Neural progenitor cell (in vitro differentiated cells): ENCODE measurements at regions not wholly inside any gene's neighbourhood (a gene's known extent, or its start where the extent isn't known, plus 50 kb on each side); places are given as distances from the start of the nearest gene placed in this dataset.

Experiments
- DNase-seq: peaks from one replicate; pipeline ENCODE4 v3.0.0-alpha.2; 2016; ENCODE audit warnings: low spot score
- H2AFZ ChIP-seq: fragments of 200-600 bp; sonication (generic); replicated peaks from 2 replicates; pipeline ENCODE4 v1.6.1; 2016; ENCODE audit warnings: antibody characterized with exemption
- H3F3A ChIP-seq: fragments of 200-600 bp; sonication (generic); 2 replicates; pipeline ENCODE4 v1.6.1; 2016; ENCODE audit warnings: antibody characterized with exemption, low read depth
- H3K27ac ChIP-seq: fragments of 200-600 bp; sonication (generic); 2 replicates; pipeline ENCODE4 v1.5.1; 2016; ENCODE audit warnings: mild to moderate bottlenecking
- H3K27me3 ChIP-seq: fragments of 200-600 bp; sonication (generic); 2 replicates; pipeline ENCODE4 v1.6.1; 2016; ENCODE audit warnings: mild to moderate bottlenecking, moderate library complexity
- H3K36me3 ChIP-seq: fragments of 200-600 bp; sonication (generic); 2 replicates; pipeline ENCODE4 v1.5.1; 2016
- H3K4me1 ChIP-seq: fragments of 200-600 bp; sonication (generic); 2 replicates; pipeline ENCODE4 v1.6.1; 2016; ENCODE audit warnings: mixed run types
- H3K4me2 ChIP-seq: fragments of 200-600 bp; sonication (generic); 2 replicates; pipeline ENCODE4 v1.6.1; 2016
- H3K4me3 ChIP-seq: fragments of 200-600 bp; sonication (generic); 2 replicates; pipeline ENCODE4 v1.5.1; 2016
- H3K79me2 ChIP-seq: fragments of 200-600 bp; sonication (generic); 2 replicates; pipeline ENCODE4 v1.6.1; 2016; ENCODE audit warnings: low read depth
- H3K9ac ChIP-seq: fragments of 200-600 bp; sonication (generic); 2 replicates; pipeline ENCODE4 v1.6.1; 2016
- H3K9me3 ChIP-seq: fragments of 200-600 bp; sonication (generic); 2 replicates; pipeline ENCODE4 v1.5.1; 2016; ENCODE audit warnings: low read depth
- H4K20me1 ChIP-seq: fragments of 200-600 bp; sonication (generic); 2 replicates; pipeline ENCODE4 v1.6.1; 2016; ENCODE audit warnings: low read depth
- H3K27ac Mint-ChIP-seq: 3 replicates; pipeline ENCODE4 v1.8.0; 2021; ENCODE audit warnings: mixed read lengths
- H3K27me3 Mint-ChIP-seq: 2 replicates; pipeline ENCODE4 v1.8.0; 2022; ENCODE audit warnings: low read depth, mild to moderate bottlenecking, inconsistent platforms, moderate library complexity, mixed read lengths; ENCODE audit not compliant: insufficient read depth
- H3K36me3 Mint-ChIP-seq: 3 replicates; pipeline ENCODE4 v1.8.0; 2021; ENCODE audit warnings: mixed read lengths
- H3K4me1 Mint-ChIP-seq: 3 replicates; pipeline ENCODE4 v1.8.0; 2021; ENCODE audit warnings: mixed read lengths
- H3K4me3 Mint-ChIP-seq: 3 replicates; pipeline ENCODE4 v1.8.0; 2021; ENCODE audit warnings: mild to moderate bottlenecking, moderate library complexity, mixed read lengths
- H3K9me3 Mint-ChIP-seq: 3 replicates; pipeline ENCODE4 v1.8.0; 2020; ENCODE audit warnings: mixed read lengths
- CTCF ChIP-seq: fragments of 200-600 bp; sonication (generic); IDR thresholded peaks from 2 replicates; pipeline ENCODE4 v1.5.1; 2017; ENCODE audit warnings: antibody characterized with exemption, mild to moderate bottlenecking
- EZH2 ChIP-seq: fragments of 200-600 bp; sonication (generic); IDR thresholded peaks from 2 replicates; pipeline ENCODE4 v1.6.1; 2017; ENCODE audit warnings: antibody characterized with exemption, mild to moderate bottlenecking, moderate library complexity
- EZH2phosphoT487 ChIP-seq: fragments of 200-600 bp; sonication (generic); IDR thresholded peaks from 2 replicates; pipeline ENCODE4 v1.6.1; 2017; ENCODE audit warnings: antibody characterized with exemption

- no peaks in the 10 kb centered on the region for H3K36me3 ChIP-seq
- TF ChIP-seq EZH2phosphoT487 (no peak), CTCF (no peak), EZH2 (no peak)
- no peaks in the 10 kb centered on the region for H3K36me3 Mint-ChIP-seq
- no peak overlapping the region for H3K4me3 Mint-ChIP-seq
- H3K9me3 Mint-ChIP-seq = peaks cover 12% of the 10 kb centered on the region
- no peak overlapping the region for H3K4me2 ChIP-seq
- no peaks in the 10 kb centered on the region for H3K27me3 ChIP-seq
- H3K4me1 Mint-ChIP-seq = peaks cover 2% of the 10 kb centered on the region
- H3K4me1 ChIP-seq = no peaks in the 10 kb centered on the region
- H3F3A ChIP-seq = no peaks in the 10 kb centered on the region
- no peak overlapping the region for H3K9ac ChIP-seq
- no peak overlapping the region for H2AFZ ChIP-seq
- H3K27me3 Mint-ChIP-seq = no peaks in the 10 kb centered on the region
- no peak overlapping the region for H3K27ac Mint-ChIP-seq
- H3K27ac ChIP-seq = no peak overlapping the region
- H3K9me3 ChIP-seq = no peaks in the 10 kb centered on the region
- no peaks in the 10 kb centered on the region for H3K79me2 ChIP-seq
- no peak overlapping the region for H3K4me3 ChIP-seq
- H4K20me1 ChIP-seq = no peaks in the 10 kb centered on the region
- DNase-seq = no peak
These were observed 242.9 kb upstream of the MEOX2 start for GRCh38 chr7:15929411-15929810.

- H3K4me1 Mint-ChIP-seq = peaks cover 2% of the 10 kb centered on the region
- Histone ChIP-seq H3K36me3 (no peaks in the 10 kb centered on the region), H3K9ac (no peak overlapping the region), H3K4me2 (no peak overlapping the region), H3F3A (no peaks in the 10 kb centered on the region), H3K27ac (no peak overlapping the region), H3K79me2 (no peaks in the 10 kb centered on the region), H3K9me3 (no peaks in the 10 kb centered on the region), H3K4me3 (no peak overlapping the region), H4K20me1 (no peaks in the 10 kb centered on the region), H2AFZ (no peak overlapping the region), H3K27me3 (no peaks in the 10 kb centered on the region), H3K4me1 (no peaks in the 10 kb centered on the region)
- no peaks in the 10 kb centered on the region for H3K36me3 Mint-ChIP-seq
- no peak for DNase-seq
- no peak for TF ChIP-seq CTCF
- no peak for TF ChIP-seq EZH2phosphoT487
- no peak for TF ChIP-seq EZH2
- no peak overlapping the region for H3K27ac Mint-ChIP-seq
- no peaks in the 10 kb centered on the region for H3K27me3 Mint-ChIP-seq
- peaks cover 15% of the 10 kb centered on the region for H3K9me3 Mint-ChIP-seq
- H3K4me3 Mint-ChIP-seq = no peak overlapping the region
These were observed 239.1 kb upstream of the MEOX2 start for GRCh38 chr7:15925608-15926007.

GRCh38 chr7:15924910-15925309 is 238.4 kb upstream of the MEOX2 start:
- no peak for DNase-seq
- Histone ChIP-seq H4K20me1 (no peaks in the 10 kb centered on the region), H3K4me1 (no peaks in the 10 kb centered on the region), H3K27ac (no peak overlapping the region), H3K4me3 (no peak overlapping the region), H3K27me3 (no peaks in the 10 kb centered on the region), H3K4me2 (no peak overlapping the region), H3K9me3 (no peaks in the 10 kb centered on the region), H3K36me3 (no peaks in the 10 kb centered on the region), H3K79me2 (no peaks in the 10 kb centered on the region), H3K9ac (no peak overlapping the region), H2AFZ (no peak overlapping the region), H3F3A (no peaks in the 10 kb centered on the region)
- H3K4me3 Mint-ChIP-seq = no peak overlapping the region
- TF ChIP-seq CTCF (no peak), EZH2 (no peak), EZH2phosphoT487 (no peak)
- H3K4me1 Mint-ChIP-seq = peaks cover 2% of the 10 kb centered on the region
- H3K27ac Mint-ChIP-seq = no peak overlapping the region
- no peaks in the 10 kb centered on the region for H3K27me3 Mint-ChIP-seq
- H3K9me3 Mint-ChIP-seq = peaks cover 15% of the 10 kb centered on the region
- no peaks in the 10 kb centered on the region for H3K36me3 Mint-ChIP-seq

- Histone ChIP-seq H4K20me1 (no peaks in the 10 kb centered on the region), H3K27me3 (no peaks in the 10 kb centered on the region), H3K4me1 (no peaks in the 10 kb centered on the region), H3K79me2 (no peaks in the 10 kb centered on the region), H3K36me3 (no peaks in the 10 kb centered on the region), H3K4me3 (no peak overlapping the region), H2AFZ (no peak overlapping the region), H3F3A (no peaks in the 10 kb centered on the region), H3K27ac (no peak overlapping the region), H3K9ac (no peak overlapping the region), H3K9me3 (no peaks in the 10 kb centered on the region), H3K4me2 (no peak overlapping the region)
- H3K27me3 Mint-ChIP-seq = no peaks in the 10 kb centered on the region
- H3K9me3 Mint-ChIP-seq = peaks cover 9% of the 10 kb centered on the region
- peaks cover 7% of the 10 kb centered on the region for H3K4me1 Mint-ChIP-seq
- DNase-seq = no peak
- TF ChIP-seq EZH2phosphoT487 (no peak), EZH2 (no peak), CTCF (no peak)
- H3K4me3 Mint-ChIP-seq = no peak overlapping the region
- no peak overlapping the region for H3K27ac Mint-ChIP-seq
- no peaks in the 10 kb centered on the region for H3K36me3 Mint-ChIP-seq
These were observed 235.5 kb upstream of the MEOX2 start for GRCh38 chr7:15922002-15922401.
